ENCODE measurements at regions not wholly inside any gene's neighbourhood (a gene's known extent, or its start where the extent isn't known, plus 50 kb on each side); places are given as distances from the start of the nearest gene placed in this dataset.

- Histone ChIP-seq H3K23me2 (ENCODE audit: low read depth, low read length) (no peaks in the 10 kb centered on the region), H4K91ac (replicated peaks; ENCODE audit: insufficient read length, low read length) (no peak overlapping the region), H3K9ac (replicated peaks in 1 of 4; ENCODE audit: extremely low read depth in 1 of 4, low read depth in 3 of 4, low read length in 3 of 4) (no peak overlapping the region), H3K4ac (replicated peaks; ENCODE audit: insufficient read length, low read depth, low read length) (no peak overlapping the region), H3K79me1 (ENCODE audit: low read depth, low read length) (no peaks in the 10 kb centered on the region), H3K56ac (replicated peaks; ENCODE audit: insufficient read length, low read depth, low read length) (no peak overlapping the region), H2BK15ac (ENCODE audit: low read length) (no peak overlapping the region), H2AK5ac (ENCODE audit: low read depth, low read length) (no peak overlapping the region), H3K4me2 (ENCODE audit: insufficient read depth in 1 of 2, low read depth in 2 of 2, low read length in 2 of 2) (no peak overlapping the region), H3K9me3 (ENCODE audit: insufficient read depth in 2 of 2, low read depth in 1 of 2, low read length in 1 of 2) (no peaks in the 10 kb centered on the region), H3K27ac (ENCODE audit: low read depth, low read length) (no peak overlapping the region), H3K4me3 (ENCODE audit: extremely low read depth in 1 of 4, insufficient read depth in 2 of 4, low read depth in 3 of 4, low read length in 4 of 4) (no peak overlapping the region), H2BK5ac (ENCODE audit: low read depth, low read length) (no peak overlapping the region), H4K20me1 (replicated peaks in 1 of 2; ENCODE audit: control insufficient read depth in 1 of 2, insufficient read depth in 2 of 2, low read length in 2 of 2) (no peaks in the 10 kb centered on the region), H3K4me1 (replicated peaks in 1 of 4; ENCODE audit: control insufficient read depth in 3 of 4, insufficient read depth in 4 of 4, low read length in 3 of 4) (no peaks in the 10 kb centered on the region), H4K8ac (ENCODE audit: extremely low read depth, insufficient read depth, low read length) (no peak overlapping the region), H3K18ac (ENCODE audit: extremely low read depth, low read length) (no peak overlapping the region), H2AFZ (ENCODE audit: low read length) (no peak overlapping the region), H3K36me3 (ENCODE audit: control insufficient read depth in 2 of 4, insufficient read depth in 4 of 4, low read length in 3 of 4) (no peaks in the 10 kb centered on the region), H2BK20ac (ENCODE audit: low read length) (no peak overlapping the region), H2BK120ac (replicated peaks; ENCODE audit: low read depth, low read length) (no peak overlapping the region), H3K79me2 (ENCODE audit: control insufficient read depth in 1 of 2, insufficient read depth in 2 of 2, low read length in 2 of 2) (no peaks in the 10 kb centered on the region), H3K27me3 (replicated peaks in 1 of 4; ENCODE audit: control insufficient read depth in 3 of 4, extremely low read depth in 1 of 4, insufficient read depth in 3 of 4, low read length in 3 of 4) (no peaks in the 10 kb centered on the region), H4K5ac (ENCODE audit: insufficient read length, low read depth, low read length) (no peak overlapping the region), H3K23ac (ENCODE audit: insufficient read length) (no peak overlapping the region), H2BK12ac (ENCODE audit: low read depth, low read length) (no peak overlapping the region), H3K14ac (ENCODE audit: insufficient read length) (no peak overlapping the region)
- WGBS, 2 experiments (ENCODE audit: extremely low coverage in 1 of 2, insufficient coverage in 1 of 2, insufficient read length in 1 of 2, insufficient replicate concordance in 2 of 2, low coverage in 1 of 2, low lambda C conversion rate in 2 of 2, missing lambda C conversion rate in 1 of 2) = 82% methylated on average over 6 of the region's 6 CpGs; no CpG with 5 or more reads in 1 of the 2 experiments
- ChIA-PET POLR2A (ENCODE audit: partially characterized antibody) (no interaction called here), CTCF (ENCODE audit: partially characterized antibody) (no interaction called here)
- TF ChIP-seq TCF12 (IDR thresholded peaks at IDR 0.05; ENCODE audit: low read depth, low read length) (no peak), CHD2 (IDR thresholded peaks at IDR 0.05; ENCODE audit: low read length) (no peak), ATF3 (IDR thresholded peaks at IDR 0.05; ENCODE audit: insufficient read depth, low read depth, low read length) (no peak), CBX8 (IDR thresholded peaks at IDR 0.05; ENCODE audit: borderline replicate concordance, low read depth, low read length) (no peak)
- no peak for FAIRE-seq
- no peak for DNase-seq (ENCODE audit: low read depth in 1 of 2, low spot score in 2 of 2)
Measured at GRCh38 chr2:34997779-34998178, 1357.8 kb upstream of the CRIM1 start.

Data from H1 (cell line).